HUES6 (cell line): ENCODE measurements at regions not wholly inside any gene's neighbourhood (a gene's known extent, or its start where the extent isn't known, plus 50 kb on each side); places are given as distances from the start of the nearest gene placed in this dataset.
A peak's percentile ranks its signal among the peaks of the same experiment; 100 is the strongest.

Experiments used
- H3K27ac ChIP-seq: 2 replicates; pipeline ENCODE4 v1.7.0; 2013; ENCODE audit warnings: low read depth, mild to moderate bottlenecking, low read length, inconsistent platforms
- H3K27me3 ChIP-seq: 2 replicates; pipeline ENCODE4 v1.6.1; 2013; ENCODE audit warnings: low read length; ENCODE audit not compliant: control insufficient read depth, insufficient read depth
- H3K36me3 ChIP-seq: 2 replicates; pipeline ENCODE4 v1.6.1; 2013; ENCODE audit warnings: low read length; ENCODE audit not compliant: control insufficient read depth, insufficient read depth
- H3K4me1 ChIP-seq: 2 replicates; pipeline ENCODE4 v1.6.1; 2013; ENCODE audit warnings: low read length; ENCODE audit not compliant: control insufficient read depth, insufficient read depth
- H3K4me3 ChIP-seq: 2 replicates; pipeline ENCODE4 v1.5.1; 2013; ENCODE audit warnings: low read depth, low read length
- H3K9ac ChIP-seq: one replicate; pipeline ENCODE4 v1.6.1; 2013; ENCODE audit warnings: mild to moderate bottlenecking, low read length
- H3K9me3 ChIP-seq: 2 replicates; pipeline ENCODE4 v1.6.1; 2013; ENCODE audit warnings: low read depth, low read length; ENCODE audit not compliant: control insufficient read depth, insufficient read depth

GRCh38 chr1:216983823-216984222 lies 260.6 kb upstream of the ESRRG start:
- Histone ChIP-seq H3K36me3 (no peaks in the 10 kb centered on the region), H3K27ac (no peak overlapping the region), H3K9ac (no peak overlapping the region), H3K4me3 (no peak overlapping the region), H3K27me3 (no peaks in the 10 kb centered on the region), H3K4me1 (peaks cover 7% of the 10 kb centered on the region; the same call in 1 of the 2 replicates), H3K9me3 (no peaks in the 10 kb centered on the region)

- no peaks in the 10 kb centered on the region for H3K36me3 ChIP-seq
- no peaks in the 10 kb centered on the region for H3K4me1 ChIP-seq
- no peak overlapping the region for H3K4me3 ChIP-seq
- no peaks in the 10 kb centered on the region for H3K9me3 ChIP-seq
- H3K27ac ChIP-seq, result no peak overlapping the region
- H3K9ac ChIP-seq, result no peak overlapping the region
- H3K27me3 ChIP-seq, result no peaks in the 10 kb centered on the region
Measured at GRCh38 chr1:216961516-216961915, 238.3 kb upstream of the ESRRG start.

GRCh38 chr1:216960716-216961115 lies 237.5 kb upstream of the ESRRG start:
- Histone ChIP-seq H3K4me3 (no peak overlapping the region), H3K9ac (no peak overlapping the region), H3K4me1 (no peaks in the 10 kb centered on the region), H3K27me3 (no peaks in the 10 kb centered on the region), H3K36me3 (no peaks in the 10 kb centered on the region), H3K27ac (no peak overlapping the region), H3K9me3 (no peaks in the 10 kb centered on the region)

DNA sequence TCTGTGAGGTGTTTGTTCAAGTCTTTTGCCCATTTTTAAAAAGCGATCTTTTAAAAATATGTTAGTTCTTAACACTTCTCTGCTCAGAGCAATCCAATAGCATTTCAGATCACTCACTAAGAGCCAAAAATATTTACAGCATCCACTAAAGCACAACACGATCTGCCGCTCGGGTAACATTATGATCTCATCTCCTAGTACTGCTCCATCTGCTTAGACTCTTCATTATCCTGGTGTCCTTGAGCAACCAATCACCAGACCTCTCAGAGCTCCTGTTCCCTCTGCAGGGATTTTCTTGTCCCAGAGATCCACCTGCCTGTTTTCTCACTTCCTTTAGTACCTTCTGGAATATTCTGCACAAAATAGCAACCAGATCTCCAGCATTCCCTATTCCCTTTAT lies 235.3 kb upstream of the ESRRG start:
- no peak overlapping the region for H3K27ac ChIP-seq
- H3K4me1 ChIP-seq, result no peaks in the 10 kb centered on the region
- no peak overlapping the region for H3K4me3 ChIP-seq
- H3K9ac ChIP-seq, result no peak overlapping the region
- H3K36me3 ChIP-seq, result no peaks in the 10 kb centered on the region
- no peaks in the 10 kb centered on the region for H3K27me3 ChIP-seq
- no peaks in the 10 kb centered on the region for H3K9me3 ChIP-seq

DNA sequence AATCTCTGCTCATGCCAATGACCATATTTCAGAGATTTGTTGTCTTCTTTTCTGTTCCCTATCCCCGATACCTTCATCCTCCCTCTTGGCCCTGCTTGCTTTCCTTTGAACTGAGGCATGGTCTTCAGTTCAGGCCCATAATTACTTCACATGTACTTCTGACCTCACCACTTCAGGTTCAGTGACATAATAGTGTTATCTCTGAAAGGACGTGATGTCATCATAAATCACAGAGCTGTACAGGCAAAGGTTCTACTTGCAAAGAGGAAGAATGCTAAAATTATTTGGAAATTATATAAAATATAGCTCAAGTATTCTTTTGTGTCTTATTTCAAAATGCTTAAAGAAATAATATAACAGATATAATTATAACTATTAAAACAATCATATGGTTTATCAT lies 230.3 kb upstream of the ESRRG start:
- Histone ChIP-seq H3K36me3 (no peaks in the 10 kb centered on the region), H3K27me3 (no peaks in the 10 kb centered on the region), H3K4me3 (no peak overlapping the region), H3K9me3 (no peaks in the 10 kb centered on the region), H3K9ac (no peak overlapping the region), H3K27ac (no peak overlapping the region), H3K4me1 (peaks cover 11% of the 10 kb centered on the region; the same call in 1 of the 2 replicates)

- Histone ChIP-seq H3K4me1 (peaks cover 11% of the 10 kb centered on the region; the same call in 1 of the 2 replicates), H3K36me3 (no peaks in the 10 kb centered on the region), H3K4me3 (no peak overlapping the region), H3K9me3 (no peaks in the 10 kb centered on the region), H3K27me3 (no peaks in the 10 kb centered on the region), H3K27ac (no peak overlapping the region), H3K9ac (no peak overlapping the region)
Measured at GRCh38 chr1:216952864-216953263, 229.6 kb upstream of the ESRRG start.

DNA sequence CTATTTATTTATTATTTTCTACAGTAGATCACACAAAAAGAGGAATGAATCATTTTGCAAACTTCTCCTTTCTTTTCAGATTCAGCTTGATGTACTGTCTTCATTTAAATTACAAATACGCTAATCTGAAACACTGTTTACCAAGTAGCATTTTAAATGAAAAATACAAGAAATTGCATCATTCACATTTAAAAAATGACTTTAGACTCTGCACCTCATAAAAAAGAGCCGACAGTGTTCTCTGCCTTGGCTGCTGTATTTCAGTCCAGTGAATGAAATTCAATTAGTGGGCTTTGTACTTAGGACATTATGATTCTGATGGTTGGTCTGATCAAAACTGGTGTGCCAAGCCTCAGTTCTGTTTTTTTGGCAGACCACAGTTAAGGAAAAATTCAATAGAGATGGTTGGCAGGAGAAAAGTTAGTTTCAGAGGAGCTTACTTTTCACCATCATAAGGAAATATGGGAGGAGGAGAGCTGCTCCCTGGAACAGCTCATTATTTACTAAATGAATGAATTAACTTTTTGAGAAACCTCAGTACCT lies 222.4 kb upstream of the ESRRG start:
- Histone ChIP-seq H3K27me3 (no peaks in the 10 kb centered on the region), H3K4me1 (peaks cover 29% of the 10 kb centered on the region), H3K36me3 (no peaks in the 10 kb centered on the region), H3K9me3 (no peaks in the 10 kb centered on the region), H3K27ac (peak overlapping the region; percentile 30; the same call in 1 of the 2 replicates), H3K4me3 (no peak overlapping the region), H3K9ac (no peak overlapping the region)

DNA sequence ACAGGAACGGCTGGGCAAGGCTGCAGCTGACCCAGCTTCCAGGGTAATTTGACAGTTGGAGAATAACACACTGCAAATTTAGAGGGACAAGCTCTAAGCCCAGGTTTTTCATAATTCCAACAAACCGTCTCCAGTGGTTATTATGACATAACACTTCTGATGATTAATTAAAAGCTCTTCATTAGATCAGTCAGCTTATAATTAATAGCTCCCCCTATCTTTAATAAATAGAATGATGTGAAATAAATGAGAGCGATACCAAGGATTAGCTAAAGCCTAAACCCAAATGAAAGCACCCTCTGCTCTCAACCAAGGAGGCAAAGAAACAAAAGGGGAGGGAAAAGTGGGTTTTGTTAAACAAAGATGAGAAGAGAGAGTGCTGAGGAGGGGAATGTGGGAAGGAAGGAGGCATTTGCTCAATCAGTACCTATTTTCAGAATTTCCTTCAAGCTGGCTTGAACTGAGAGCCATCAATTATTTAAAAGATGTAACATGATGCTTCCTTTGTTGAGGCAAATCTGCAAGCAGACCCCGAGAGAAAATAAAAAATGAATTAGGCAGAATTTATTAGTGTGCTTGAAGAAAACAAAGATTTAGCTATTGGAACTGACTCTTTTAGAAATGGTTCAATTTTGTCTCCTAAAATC lies 221.8 kb upstream of the ESRRG start:
- Histone ChIP-seq H3K27me3 (no peaks in the 10 kb centered on the region), H3K27ac (peak overlapping the region; percentile 30; the same call in 1 of the 2 replicates), H3K9me3 (no peaks in the 10 kb centered on the region), H3K4me1 (peaks cover 29% of the 10 kb centered on the region), H3K36me3 (no peaks in the 10 kb centered on the region), H3K4me3 (0 out of 2 replicates have a peak overlapping the region, but pooled peaks have one; percentile 21), H3K9ac (no peak overlapping the region)

DNA sequence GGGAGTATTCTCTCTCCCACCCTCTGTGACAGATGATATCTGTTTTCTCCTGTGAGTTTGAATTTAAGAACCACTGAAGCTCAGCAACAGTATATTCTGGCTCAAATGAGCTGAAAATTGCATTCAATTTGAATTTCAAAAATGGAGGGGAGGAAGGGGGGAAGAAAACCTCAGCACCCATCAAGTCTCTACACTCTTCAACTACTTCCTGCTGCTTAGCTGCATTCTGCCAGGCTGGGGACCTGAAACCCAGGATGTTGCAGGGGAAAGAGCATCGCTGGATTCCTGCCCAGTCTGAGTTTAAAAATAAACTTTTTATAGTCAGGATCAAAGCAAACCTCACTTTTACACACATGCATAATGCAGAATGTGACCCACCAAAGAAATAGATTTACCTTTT lies 214.3 kb upstream of the ESRRG start:
- peaks cover 17% of the 10 kb centered on the region for H3K4me1 ChIP-seq
- H3K36me3 ChIP-seq, result no peaks in the 10 kb centered on the region
- no peaks in the 10 kb centered on the region for H3K27me3 ChIP-seq
- H3K4me3 ChIP-seq, result no peak overlapping the region
- H3K27ac ChIP-seq, result no peak overlapping the region
- no peak overlapping the region for H3K9ac ChIP-seq
- no peaks in the 10 kb centered on the region for H3K9me3 ChIP-seq

DNA sequence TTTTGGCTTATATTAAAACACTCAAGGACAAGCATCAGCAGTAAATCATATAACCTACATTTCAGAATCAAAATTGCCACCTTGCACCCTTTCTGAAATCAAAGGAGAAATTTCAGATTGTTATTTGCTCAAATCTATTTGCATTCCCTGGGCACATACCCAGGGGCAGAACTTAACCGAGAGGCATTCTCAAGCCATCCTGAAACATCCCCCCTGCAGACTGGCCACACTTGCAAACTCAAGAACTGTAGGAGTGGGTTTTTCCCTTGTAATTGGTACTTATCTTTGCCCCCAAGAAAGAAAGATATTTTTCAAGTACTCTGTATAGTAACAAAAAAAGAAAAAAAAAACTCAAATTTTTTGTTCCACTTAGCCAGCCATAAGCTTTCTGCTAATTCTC lies 213.6 kb upstream of the ESRRG start:
- Histone ChIP-seq H3K27me3 (no peaks in the 10 kb centered on the region), H3K4me3 (no peak overlapping the region), H3K9ac (no peak overlapping the region), H3K9me3 (no peaks in the 10 kb centered on the region), H3K4me1 (peaks cover 17% of the 10 kb centered on the region), H3K36me3 (no peaks in the 10 kb centered on the region), H3K27ac (no peak overlapping the region)

- Histone ChIP-seq H3K27me3 (no peaks in the 10 kb centered on the region), H3K9me3 (no peaks in the 10 kb centered on the region)
Measured at GRCh38 chr1:216935901-216936300, 212.7 kb upstream of the ESRRG start.

More at GRCh38 chr1:216935901-216936300, 212.7 kb upstream of the ESRRG start:
- Histone ChIP-seq H3K36me3 (no peaks in the 10 kb centered on the region), H3K4me1 (peaks cover 17% of the 10 kb centered on the region), H3K27ac (no peak overlapping the region), H3K4me3 (no peak overlapping the region), H3K9ac (no peak overlapping the region)
